ENCODE measurements at regions not wholly inside any gene's neighbourhood (a gene's known extent, or its start where the extent isn't known, plus 50 kb on each side); places are given as distances from the start of the nearest gene placed in this dataset.
A peak's percentile ranks its signal among the peaks of the same experiment; 100 is the strongest.
"Not testable (repeated sequence)": the region's sequence is repeated elsewhere in the genome, so short reads cannot be mapped to it uniquely, and the experiment has no call there.

- DNase-seq, result no peak
Measured at GRCh38 chr4:81698538-81699296, 227.0 kb upstream of the RASGEF1B start.

- no peak for DNase-seq
Measured at GRCh38 chr4:81694176-81694913, 222.6 kb upstream of the RASGEF1B start.

- DNase-seq, result no peak
Measured at GRCh38 chr4:81690871-81691270, 219.2 kb upstream of the RASGEF1B start.

- no peak for DNase-seq
Measured at GRCh38 chr4:81688085-81688484, 216.4 kb upstream of the RASGEF1B start.

GRCh38 chr4:81687471-81687870 lies 215.8 kb upstream of the RASGEF1B start:
- DNase-seq, result no peak

- no peak for DNase-seq
Measured at GRCh38 chr4:81685104-81685503, 213.4 kb upstream of the RASGEF1B start.

- peak in 1 of 2 experiments; percentile 77 for DNase-seq
Measured at GRCh38 chr4:81684352-81684751, 212.6 kb upstream of the RASGEF1B start.

- DNase-seq, result no peak
Measured at GRCh38 chr4:81682492-81682891, 210.8 kb upstream of the RASGEF1B start.

- no peak for DNase-seq
Measured at GRCh38 chr4:81679315-81679714, 207.6 kb upstream of the RASGEF1B start.

- DNase-seq, result no peak
Measured at GRCh38 chr4:81678801-81679200, 207.1 kb upstream of the RASGEF1B start.

GRCh38 chr4:81676537-81676936 lies 204.8 kb upstream of the RASGEF1B start:
- no peak for DNase-seq

GRCh38 chr4:81675791-81676393 lies 204.2 kb upstream of the RASGEF1B start:
- DNase-seq, result no peak

GRCh38 chr4:81673961-81674360 lies 202.3 kb upstream of the RASGEF1B start:
- no peak for DNase-seq

GRCh38 chr4:81668328-81668727 lies 196.6 kb upstream of the RASGEF1B start:
- not testable (repeated sequence) for DNase-seq

GRCh38 chr4:81667539-81667938 lies 195.8 kb upstream of the RASGEF1B start:
- DNase-seq, result no peak

- DNase-seq, result no peak
Measured at GRCh38 chr4:81666491-81666890, 194.8 kb upstream of the RASGEF1B start.

GRCh38 chr4:81665649-81666048 lies 193.9 kb upstream of the RASGEF1B start:
- no peak for DNase-seq

GRCh38 chr4:81665045-81665444 lies 193.3 kb upstream of the RASGEF1B start:
- DNase-seq, result no peak

GRCh38 chr4:81664079-81664478 lies 192.4 kb upstream of the RASGEF1B start:
- DNase-seq, result peak in 1 of 2 experiments; percentile 10

- DNase-seq, result no peak
Measured at GRCh38 chr4:81663368-81663767, 191.7 kb upstream of the RASGEF1B start.

GRCh38 chr4:81659051-81659450 lies 187.3 kb upstream of the RASGEF1B start:
- no peak for DNase-seq

- no peak for DNase-seq
Measured at GRCh38 chr4:81652069-81652478, 180.4 kb upstream of the RASGEF1B start.

- no peak for DNase-seq
Measured at GRCh38 chr4:81651243-81651899, 179.7 kb upstream of the RASGEF1B start.

Data from NCI-H446 (cell line).